Hepatocyte (in vitro differentiated cells): ENCODE measurements at regions not wholly inside any gene's neighbourhood (a gene's known extent, or its start where the extent isn't known, plus 50 kb on each side); places are given as distances from the start of the nearest gene placed in this dataset.

Source experiments
- EZH2 ChIP-seq: fragments of 200-600 bp; sonication (generic); IDR thresholded peaks from 2 replicates; pipeline ENCODE4 v1.6.1; 2016; ENCODE audit warnings: antibody characterized with exemption, mild to moderate bottlenecking, borderline replicate concordance
- EZH2phosphoT487 ChIP-seq: fragments of 200-600 bp; sonication (generic); IDR thresholded peaks from one replicate; pipeline ENCODE4 v1.6.1; 2018; ENCODE audit warnings: antibody characterized with exemption, mild to moderate bottlenecking, low read depth, moderate library complexity; ENCODE audit not compliant: unreplicated experiment, severe bottlenecking
- TF ChIP-seq, protein P1 (sequence below): fragments of 200-600 bp; sonication (generic); IDR thresholded peaks from 2 replicates; pipeline ENCODE4 v1.5.1; 2016; ENCODE audit warnings: antibody characterized with exemption, mild to moderate bottlenecking; ENCODE audit not compliant: poor library complexity

GRCh38 chr1:233737341-233737740, 123.4 kb downstream of the KCNK1 start:
- TF ChIP-seq, protein P1, sequence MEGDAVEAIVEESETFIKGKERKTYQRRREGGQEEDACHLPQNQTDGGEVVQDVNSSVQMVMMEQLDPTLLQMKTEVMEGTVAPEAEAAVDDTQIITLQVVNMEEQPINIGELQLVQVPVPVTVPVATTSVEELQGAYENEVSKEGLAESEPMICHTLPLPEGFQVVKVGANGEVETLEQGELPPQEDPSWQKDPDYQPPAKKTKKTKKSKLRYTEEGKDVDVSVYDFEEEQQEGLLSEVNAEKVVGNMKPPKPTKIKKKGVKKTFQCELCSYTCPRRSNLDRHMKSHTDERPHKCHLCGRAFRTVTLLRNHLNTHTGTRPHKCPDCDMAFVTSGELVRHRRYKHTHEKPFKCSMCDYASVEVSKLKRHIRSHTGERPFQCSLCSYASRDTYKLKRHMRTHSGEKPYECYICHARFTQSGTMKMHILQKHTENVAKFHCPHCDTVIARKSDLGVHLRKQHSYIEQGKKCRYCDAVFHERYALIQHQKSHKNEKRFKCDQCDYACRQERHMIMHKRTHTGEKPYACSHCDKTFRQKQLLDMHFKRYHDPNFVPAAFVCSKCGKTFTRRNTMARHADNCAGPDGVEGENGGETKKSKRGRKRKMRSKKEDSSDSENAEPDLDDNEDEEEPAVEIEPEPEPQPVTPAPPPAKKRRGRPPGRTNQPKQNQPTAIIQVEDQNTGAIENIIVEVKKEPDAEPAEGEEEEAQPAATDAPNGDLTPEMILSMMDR, result no peak
- no peak for TF ChIP-seq EZH2
- no peak for TF ChIP-seq EZH2phosphoT487
